Parathyroid adenoma (tissue), 2 donors: ENCODE measurements at regions not wholly inside any gene's neighbourhood (a gene's known extent, or its start where the extent isn't known, plus 50 kb on each side); places are given as distances from the start of the nearest gene placed in this dataset.

Experiments
- H2AFZ ChIP-seq: fragments of 300-600 bp; sonication (generic); one replicate; pipeline ENCODE4 v1.7.0; 2017; ENCODE audit warnings: antibody characterized with exemption, mild to moderate bottlenecking
- H3K27ac ChIP-seq: fragments of 300-600 bp; sonication (generic); one replicate; pipeline ENCODE4 v1.7.0; 2017
- H3K27me3 ChIP-seq: fragments of 300-600 bp; sonication (generic); one replicate; pipeline ENCODE4 v1.7.0; 2017; ENCODE audit warnings: low read length; ENCODE audit not compliant: control insufficient read depth, insufficient read depth
- H3K36me3 ChIP-seq: fragments of 300-600 bp; sonication (generic); one replicate; pipeline ENCODE4 v1.7.0; 2017; ENCODE audit warnings: low read length; ENCODE audit not compliant: control insufficient read depth, insufficient read depth
- H3K4me1 ChIP-seq: fragments of 300-600 bp; sonication (generic); one replicate; pipeline ENCODE4 v1.7.0; 2017; ENCODE audit warnings: control low read depth
- H3K4me2 ChIP-seq: fragments of 300-600 bp; sonication (generic); one replicate; pipeline ENCODE4 v1.7.0; 2017; ENCODE audit warnings: low read length
- H3K4me3 ChIP-seq: fragments of 300-600 bp; sonication (generic); one replicate; pipeline ENCODE4 v1.7.0; 2017; ENCODE audit warnings: low read depth, low read length
- H3K79me2 ChIP-seq: fragments of 300-600 bp; sonication (generic); one replicate; pipeline ENCODE4 v1.7.0; 2017; ENCODE audit warnings: control low read depth
- H3K9ac ChIP-seq: fragments of 300-600 bp; sonication (generic); one replicate; pipeline ENCODE4 v1.7.0; 2017; ENCODE audit warnings: mild to moderate bottlenecking
- H3K9me3 ChIP-seq: fragments of 300-600 bp; sonication (generic); one replicate; pipeline ENCODE4 v1.7.0; 2017; ENCODE audit warnings: low read length; ENCODE audit not compliant: control insufficient read depth
- TF ChIP-seq, protein P1 (sequence below): fragments of 300-600 bp; sonication (generic); IDR thresholded peaks from one replicate; pipeline ENCODE4 v1.7.0; 2017; ENCODE audit warnings: antibody characterized with exemption, mild to moderate bottlenecking
- donor health status: primary hyperparathyroidism.

DNA sequence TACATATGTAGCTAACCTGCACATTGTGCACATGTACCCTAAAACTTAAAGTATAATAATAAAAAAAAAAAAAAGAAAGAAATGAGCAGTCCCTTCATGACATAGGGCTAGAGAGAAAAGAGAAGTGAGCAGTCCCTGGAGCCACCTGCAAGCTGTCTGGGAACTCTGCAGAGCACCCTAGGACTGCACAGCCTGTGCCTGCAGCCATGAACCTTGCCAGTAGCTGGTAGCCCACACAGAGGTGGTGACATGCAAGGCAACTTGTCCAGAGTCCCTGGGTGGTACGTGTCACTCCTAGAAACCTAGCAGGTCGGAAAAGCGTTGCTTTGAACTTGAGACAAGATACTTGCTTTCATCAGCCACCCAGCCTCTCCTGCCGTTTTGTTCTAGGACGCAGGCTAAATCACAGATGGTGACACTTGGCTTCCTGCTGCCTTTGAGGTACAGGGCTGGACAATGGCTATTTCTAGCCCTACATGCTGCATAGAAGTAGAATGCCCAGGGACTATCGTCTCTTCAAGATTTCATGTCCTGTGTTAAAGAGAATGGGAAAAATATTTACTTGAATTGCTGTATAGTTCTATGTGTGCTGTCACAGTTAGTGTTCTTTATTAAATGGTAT is 260.9 kb downstream of the LTN1 start:
- TF ChIP-seq, protein P1, sequence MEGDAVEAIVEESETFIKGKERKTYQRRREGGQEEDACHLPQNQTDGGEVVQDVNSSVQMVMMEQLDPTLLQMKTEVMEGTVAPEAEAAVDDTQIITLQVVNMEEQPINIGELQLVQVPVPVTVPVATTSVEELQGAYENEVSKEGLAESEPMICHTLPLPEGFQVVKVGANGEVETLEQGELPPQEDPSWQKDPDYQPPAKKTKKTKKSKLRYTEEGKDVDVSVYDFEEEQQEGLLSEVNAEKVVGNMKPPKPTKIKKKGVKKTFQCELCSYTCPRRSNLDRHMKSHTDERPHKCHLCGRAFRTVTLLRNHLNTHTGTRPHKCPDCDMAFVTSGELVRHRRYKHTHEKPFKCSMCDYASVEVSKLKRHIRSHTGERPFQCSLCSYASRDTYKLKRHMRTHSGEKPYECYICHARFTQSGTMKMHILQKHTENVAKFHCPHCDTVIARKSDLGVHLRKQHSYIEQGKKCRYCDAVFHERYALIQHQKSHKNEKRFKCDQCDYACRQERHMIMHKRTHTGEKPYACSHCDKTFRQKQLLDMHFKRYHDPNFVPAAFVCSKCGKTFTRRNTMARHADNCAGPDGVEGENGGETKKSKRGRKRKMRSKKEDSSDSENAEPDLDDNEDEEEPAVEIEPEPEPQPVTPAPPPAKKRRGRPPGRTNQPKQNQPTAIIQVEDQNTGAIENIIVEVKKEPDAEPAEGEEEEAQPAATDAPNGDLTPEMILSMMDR, result no peak
- no peaks in the 10 kb centered on the region for H3K36me3 ChIP-seq
- no peaks in the 10 kb centered on the region for H3K79me2 ChIP-seq

GRCh38 chr21:28729887-28730286 is 262.8 kb downstream of the LTN1 start:
- Histone ChIP-seq H3K4me3 (no peak overlapping the region), H3K27ac (no peak overlapping the region), H3K79me2 (no peaks in the 10 kb centered on the region), H2AFZ (no peak overlapping the region), H3K27me3 (no peaks in the 10 kb centered on the region), H3K9me3 (no peaks in the 10 kb centered on the region), H3K36me3 (no peaks in the 10 kb centered on the region), H3K4me1 (no peaks in the 10 kb centered on the region), H3K9ac (no peak overlapping the region), H3K4me2 (no peak overlapping the region)
- TF ChIP-seq, protein P1, result no peak

More for the DNA sequence above, 260.9 kb downstream of the LTN1 start:
- Histone ChIP-seq H3K4me2 (no peak overlapping the region), H3K4me3 (no peak overlapping the region), H2AFZ (no peak overlapping the region), H3K9ac (no peak overlapping the region), H3K9me3 (no peaks in the 10 kb centered on the region), H3K27ac (no peak overlapping the region), H3K27me3 (no peaks in the 10 kb centered on the region), H3K4me1 (no peaks in the 10 kb centered on the region)

- Histone ChIP-seq H3K4me2 (no peak overlapping the region), H3K9me3 (no peaks in the 10 kb centered on the region), H3K4me3 (no peak overlapping the region)
These were observed 264.9 kb downstream of the LTN1 start for GRCh38 chr21:28727809-28728208.

GRCh38 chr21:28725396-28725795 is 267.3 kb downstream of the LTN1 start:
- H3K4me1 ChIP-seq, result no peaks in the 10 kb centered on the region
- H3K9ac ChIP-seq, result no peak overlapping the region
- no peaks in the 10 kb centered on the region for H3K9me3 ChIP-seq
- H3K4me2 ChIP-seq, result no peak overlapping the region
- H3K36me3 ChIP-seq, result no peaks in the 10 kb centered on the region
- H3K27ac ChIP-seq, result no peak overlapping the region
- H2AFZ ChIP-seq, result no peak overlapping the region
- no peaks in the 10 kb centered on the region for H3K27me3 ChIP-seq
- TF ChIP-seq, protein P1, result no peak
- no peak overlapping the region for H3K4me3 ChIP-seq
- H3K79me2 ChIP-seq, result no peaks in the 10 kb centered on the region

More at GRCh38 chr21:28727809-28728208, 264.9 kb downstream of the LTN1 start:
- no peak overlapping the region for H3K9ac ChIP-seq
- TF ChIP-seq, protein P1, result no peak
- no peak overlapping the region for H3K27ac ChIP-seq
- no peak overlapping the region for H2AFZ ChIP-seq
- no peaks in the 10 kb centered on the region for H3K4me1 ChIP-seq
- no peaks in the 10 kb centered on the region for H3K27me3 ChIP-seq
- no peaks in the 10 kb centered on the region for H3K79me2 ChIP-seq
- no peaks in the 10 kb centered on the region for H3K36me3 ChIP-seq

DNA sequence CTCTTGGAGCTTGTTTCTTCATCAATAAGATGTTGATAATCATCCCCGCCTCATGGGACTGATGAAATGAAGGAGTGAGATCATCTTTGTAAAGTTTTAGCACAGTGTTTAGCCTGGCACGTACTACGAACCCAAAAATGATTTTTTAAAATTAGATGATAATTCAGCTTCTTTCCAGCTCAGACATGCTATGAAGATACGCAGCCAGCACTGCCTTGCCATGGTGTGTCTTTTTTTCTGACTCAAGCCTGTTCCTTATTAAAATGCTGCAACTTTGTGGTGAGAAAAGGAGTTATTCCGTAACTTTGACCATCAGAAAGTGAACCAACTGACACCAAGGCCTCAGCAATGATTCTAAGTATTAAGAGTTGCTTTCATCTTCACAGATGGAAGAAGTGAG is 269.0 kb downstream of the LTN1 start:
- TF ChIP-seq, protein P1, result no peak
- H3K4me2 ChIP-seq, result no peak overlapping the region

More for the DNA sequence above, 269.0 kb downstream of the LTN1 start:
- Histone ChIP-seq H3K27me3 (no peaks in the 10 kb centered on the region), H3K27ac (no peak overlapping the region), H3K9ac (no peak overlapping the region), H3K79me2 (no peaks in the 10 kb centered on the region), H3K4me1 (no peaks in the 10 kb centered on the region), H3K36me3 (no peaks in the 10 kb centered on the region), H2AFZ (no peak overlapping the region), H3K4me3 (no peak overlapping the region), H3K9me3 (no peaks in the 10 kb centered on the region)
